ENCODE measurements at regions not wholly inside any gene's neighbourhood (a gene's known extent, or its start where the extent isn't known, plus 50 kb on each side); places are given as distances from the start of the nearest gene placed in this dataset.
"Not testable (repeated sequence)": the region's sequence is repeated elsewhere in the genome, so short reads cannot be mapped to it uniquely, and the experiment has no call there.

- Mint-ChIP-seq H3K4me3 (no peak overlapping the region), H3K9me3 (peaks cover 13% of the 10 kb centered on the region), H3K27ac (ENCODE audit: unreplicated experiment) (no peak overlapping the region), H3K27me3 (ENCODE audit: low read depth) (no peaks in the 10 kb centered on the region), H3K36me3 (ENCODE audit: low read depth) (peaks cover 6% of the 10 kb centered on the region), H3K4me1 (no peaks in the 10 kb centered on the region)
- DNase-seq (ENCODE audit: low read depth, low spot score): no peak
- TF ChIP-seq CTCF (conservative IDR thresholded peaks at IDR 0.05): no peak
Observed at GRCh38 chr7:69095649-69096048, 502.6 kb upstream of the AUTS2 start.

- H3K36me3 Mint-ChIP-seq (ENCODE audit: low read depth): no peaks in the 10 kb centered on the region
- peaks cover 12% of the 10 kb centered on the region for H3K4me1 Mint-ChIP-seq
- H3K27ac Mint-ChIP-seq (ENCODE audit: unreplicated experiment): no peak overlapping the region
- no peaks in the 10 kb centered on the region for H3K27me3 Mint-ChIP-seq (ENCODE audit: low read depth)
- TF ChIP-seq CTCF (conservative IDR thresholded peaks at IDR 0.05): no peak
- peaks cover 2% of the 10 kb centered on the region for H3K9me3 Mint-ChIP-seq
- no peak for DNase-seq (ENCODE audit: low read depth, low spot score)
- H3K4me3 Mint-ChIP-seq: no peak overlapping the region
Observed at GRCh38 chr7:69104023-69104422, 494.3 kb upstream of the AUTS2 start.

- no peaks in the 10 kb centered on the region for H3K36me3 Mint-ChIP-seq (ENCODE audit: low read depth)
- H3K27ac Mint-ChIP-seq (ENCODE audit: unreplicated experiment): no peak overlapping the region
- H3K4me1 Mint-ChIP-seq: peaks cover 12% of the 10 kb centered on the region
- TF ChIP-seq CTCF (conservative IDR thresholded peaks at IDR 0.05): no peak
- DNase-seq (ENCODE audit: low read depth, low spot score): no peak
- H3K9me3 Mint-ChIP-seq: peaks cover 2% of the 10 kb centered on the region
- H3K4me3 Mint-ChIP-seq: no peak overlapping the region
- no peaks in the 10 kb centered on the region for H3K27me3 Mint-ChIP-seq (ENCODE audit: low read depth)
Observed at GRCh38 chr7:69105092-69105491, 493.2 kb upstream of the AUTS2 start.

GRCh38 chr7:69105981-69106380, 492.3 kb upstream of the AUTS2 start:
- Mint-ChIP-seq H3K36me3 (ENCODE audit: low read depth) (no peaks in the 10 kb centered on the region), H3K27ac (ENCODE audit: unreplicated experiment) (no peak overlapping the region), H3K4me1 (peaks cover 12% of the 10 kb centered on the region), H3K4me3 (no peak overlapping the region), H3K27me3 (ENCODE audit: low read depth) (no peaks in the 10 kb centered on the region), H3K9me3 (peaks cover 2% of the 10 kb centered on the region)
- no peak for TF ChIP-seq CTCF (conservative IDR thresholded peaks at IDR 0.05)
- DNase-seq (ENCODE audit: low read depth, low spot score): no peak

GRCh38 chr7:69106449-69106848, 491.8 kb upstream of the AUTS2 start:
- H3K36me3 Mint-ChIP-seq (ENCODE audit: low read depth); H3K4me3 Mint-ChIP-seq; H3K27ac Mint-ChIP-seq (ENCODE audit: unreplicated experiment); H3K9me3 Mint-ChIP-seq; H3K27me3 Mint-ChIP-seq (ENCODE audit: low read depth); DNase-seq (ENCODE audit: low read depth, low spot score): not testable (repeated sequence)
- H3K4me1 Mint-ChIP-seq: peaks cover 12% of the 10 kb centered on the region

GRCh38 chr7:69106946-69107345, 491.3 kb upstream of the AUTS2 start:
- H3K4me3 Mint-ChIP-seq; H3K9me3 Mint-ChIP-seq; H3K36me3 Mint-ChIP-seq (ENCODE audit: low read depth); H3K27ac Mint-ChIP-seq (ENCODE audit: unreplicated experiment); H3K27me3 Mint-ChIP-seq (ENCODE audit: low read depth); DNase-seq (ENCODE audit: low read depth, low spot score): not testable (repeated sequence)
- peaks cover 12% of the 10 kb centered on the region for H3K4me1 Mint-ChIP-seq

- Mint-ChIP-seq H3K9me3 (no peaks in the 10 kb centered on the region), H3K27me3 (ENCODE audit: low read depth) (no peaks in the 10 kb centered on the region), H3K4me1 (peaks cover 12% of the 10 kb centered on the region), H3K4me3 (no peak overlapping the region), H3K27ac (ENCODE audit: unreplicated experiment) (no peak overlapping the region), H3K36me3 (ENCODE audit: low read depth) (no peaks in the 10 kb centered on the region)
- no peak for TF ChIP-seq CTCF (conservative IDR thresholded peaks at IDR 0.05)
- no peak for DNase-seq (ENCODE audit: low read depth, low spot score)
Observed at GRCh38 chr7:69108097-69108496, 490.2 kb upstream of the AUTS2 start.
